Heart left ventricle (tissue), 16 donors: ENCODE measurements at regions not wholly inside any gene's neighbourhood (a gene's known extent, or its start where the extent isn't known, plus 50 kb on each side); places are given as distances from the start of the nearest gene placed in this dataset.

ENCODE experiments used
- ATAC-seq, 4 donors: fragments of 200-7000 bp; cut with Tn5 transposase; one replicate each; pipeline ENCODE4 v1.9.1; 2020 to 2022; ENCODE audit warnings: moderate library complexity in 4 of 4, mild to moderate bottlenecking in 3 of 4, moderate number of reproducible peaks in 1 of 4
- DNase-seq, 5 donors: peaks; one replicate each; pipeline ENCODE4 v3.0.0-alpha.2; 2020
- H3K27ac ChIP-seq, 12 donors: fragments of 200-600 bp; sonication (generic) in 4 of 12; one replicate each; pipeline versions ENCODE4 v1.5.0 to v1.8.0; 2016 to 2022; ENCODE audit warnings: mild to moderate bottlenecking in 2 of 12
- H3K27me3 ChIP-seq, 9 donors: fragments of 200-600 bp; sonication (generic) in 2 of 9; one replicate each; pipeline versions ENCODE4 v1.5.1 to v1.8.0; 2016 to 2022; ENCODE audit warnings: mild to moderate bottlenecking in 3 of 9
- H3K36me3 ChIP-seq, 9 donors: fragments of 200-600 bp; sonication (generic) in 2 of 9; one replicate each; pipeline versions ENCODE4 v1.5.0 to v1.8.0; 2018 to 2022; ENCODE audit warnings: mild to moderate bottlenecking in 2 of 9
- H3K4me1 ChIP-seq, 12 donors: fragments of 200-600 bp; sonication (generic) in 4 of 12; one replicate each; pipeline versions ENCODE4 v1.5.0 to v1.8.0; 2016 to 2022; ENCODE audit warnings: mild to moderate bottlenecking in 3 of 12
- H3K4me3 ChIP-seq, 12 donors: fragments of 200-600 bp; sonication (generic) in 4 of 12; one replicate each; pipeline versions ENCODE4 v1.5.0 to v1.8.0; 2017 to 2022; ENCODE audit warnings: mild to moderate bottlenecking in 9 of 12, moderate library complexity in 4 of 12
- H3K9me3 ChIP-seq, 12 donors: fragments of 200-600 bp; sonication (generic) in 4 of 12; one replicate each; pipeline versions ENCODE4 v1.5.0 to v1.8.0; 2016 to 2022; ENCODE audit warnings: mild to moderate bottlenecking in 1 of 12
- POLR2A ChIP-seq, 2 donors: fragments of 450-650 bp; IDR thresholded peaks; one replicate each; pipeline ENCODE4 v1.6.1; 2017; ENCODE audit warnings: antibody characterized with exemption in 2 of 2, mild to moderate bottlenecking in 2 of 2, moderate library complexity in 2 of 2
- WGBS, 4 donors: extraction: QIAGEN DNeasy Blood & Tissue Kit in 2 of 4; methylation state at CpG; one replicate each; pipeline versions ENCODE4 v1.1.5 to v1.1.7; 2013 to 2018; 5-methylcytosine and 5-hydroxymethylcytosine counted together
- intact Hi-C, 10 donors: fragments of 100-400 bp; cut with DNase I; formaldehyde crosslinking; loops; one replicate each; pipeline versions ENCODE4 v1.11.1 to v1.14.2; 2022
- TF ChIP-seq, protein P1 (sequence below), 12 donors: fragments of 200-600 bp; sonication (generic) in 4 of 12; IDR thresholded peaks; one replicate each; pipeline versions ENCODE4 v1.5.0 to v1.8.0; 2018 to 2022; ENCODE audit warnings: antibody characterized with exemption in 12 of 12, mild to moderate bottlenecking in 5 of 12
- donor health status: ischemic (EF 13 %, LVEDD 7.1; RV severe dilation, severe dysfunction).
- donor health status: healthy with polysubstance abuse.
- donor health status: DM: no; HTN: yes; CAD: no.
- donor health status: DM: no; HTN: no; CAD: no.
- donor health status: ischemic (EF 25% LVEDD 6.9; RV normal size, moderate dysfunction).
- donor health status: ischemic (EF 25% LVEDD 5.7; RV mildly dilated, moderate dysfunction).
- donor health status: healthy.
- donor health status: DM: yes; HTN: yes; CAD: no.
- donor health status: ischemic (EF 35%, LVEDD 5.7; RV mildly dilated, moderate dysfunction).
- donor health status: nonischemic (EF 11% LVEDD 7.7; RV severe dilation, severe dysfunction).
- donor health status: DM: yes; HTN: yes; CAD: no.
- donor health status: PGD.
- donor health status: ischemic (EF 29% LVEDD 5.4; RV normal size, mild dysfunction).
- donor health status: nonischemic (EF 23%, LVEDD 6.1; RV moderate dilation, normal function).

GRCh38 chr12:5096241-5096924 is 52.7 kb downstream of the KCNA5 start:
- ATAC-seq: peak in 2 of 4 donors; percentile 24 to 49
- WGBS, 4 donors: 64 to 84% (median 75%) methylated on average over 7 to 8 of the region's 8 CpGs
- Histone ChIP-seq H3K4me1 (peaks cover 0 to 2% (median 0%) of the 10 kb centered on the region in 12 donors), H3K27me3 (peaks cover 0 to 21% (median 0%) of the 10 kb centered on the region in 9 donors), H3K4me3 (no peak overlapping the region), H3K36me3 (no peaks in the 10 kb centered on the region), H3K9me3 (no peaks in the 10 kb centered on the region), H3K27ac (no peak overlapping the region)
- no peak for DNase-seq
- no peak for TF ChIP-seq POLR2A (IDR thresholded peaks at IDR 0.05)
- TF ChIP-seq, protein P1, sequence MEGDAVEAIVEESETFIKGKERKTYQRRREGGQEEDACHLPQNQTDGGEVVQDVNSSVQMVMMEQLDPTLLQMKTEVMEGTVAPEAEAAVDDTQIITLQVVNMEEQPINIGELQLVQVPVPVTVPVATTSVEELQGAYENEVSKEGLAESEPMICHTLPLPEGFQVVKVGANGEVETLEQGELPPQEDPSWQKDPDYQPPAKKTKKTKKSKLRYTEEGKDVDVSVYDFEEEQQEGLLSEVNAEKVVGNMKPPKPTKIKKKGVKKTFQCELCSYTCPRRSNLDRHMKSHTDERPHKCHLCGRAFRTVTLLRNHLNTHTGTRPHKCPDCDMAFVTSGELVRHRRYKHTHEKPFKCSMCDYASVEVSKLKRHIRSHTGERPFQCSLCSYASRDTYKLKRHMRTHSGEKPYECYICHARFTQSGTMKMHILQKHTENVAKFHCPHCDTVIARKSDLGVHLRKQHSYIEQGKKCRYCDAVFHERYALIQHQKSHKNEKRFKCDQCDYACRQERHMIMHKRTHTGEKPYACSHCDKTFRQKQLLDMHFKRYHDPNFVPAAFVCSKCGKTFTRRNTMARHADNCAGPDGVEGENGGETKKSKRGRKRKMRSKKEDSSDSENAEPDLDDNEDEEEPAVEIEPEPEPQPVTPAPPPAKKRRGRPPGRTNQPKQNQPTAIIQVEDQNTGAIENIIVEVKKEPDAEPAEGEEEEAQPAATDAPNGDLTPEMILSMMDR (IDR thresholded peaks at IDR 0.05): peak in 2 of 12 donors; percentile 9 to 12
- intact Hi-C loops: loop anchor here in 5 of 10 donors (2.0 to 10.0 kb wide), 4 partner anchors 346 to 938 kb away; no protein-coding TSS in a partner anchor

GRCh38 chr12:5097786-5098185 is 54.1 kb downstream of the KCNA5 start:
- intact Hi-C loops: loop anchor here in 5 of 10 donors (2.0 to 10.0 kb wide), 4 partner anchors 345 to 937 kb away; no protein-coding TSS in a partner anchor
- WGBS, 4 donors: 78 to 90% (median 83%) methylated on average over 5 to 6 of the region's 6 CpGs
- no peak for ATAC-seq
- DNase-seq: no peak
- Histone ChIP-seq H3K36me3 (no peaks in the 10 kb centered on the region), H3K4me3 (no peak overlapping the region), H3K9me3 (no peaks in the 10 kb centered on the region), H3K27me3 (peaks cover 0 to 21% (median 0%) of the 10 kb centered on the region in 9 donors), H3K4me1 (peaks cover 0 to 2% (median 0%) of the 10 kb centered on the region in 12 donors), H3K27ac (no peak overlapping the region)
- TF ChIP-seq POLR2A (IDR thresholded peaks at IDR 0.05): no peak
- TF ChIP-seq, protein P1 (IDR thresholded peaks at IDR 0.05): no peak

- no peaks in the 10 kb centered on the region for H3K9me3 ChIP-seq
- no peak overlapping the region for H3K27ac ChIP-seq
- TF ChIP-seq POLR2A (IDR thresholded peaks at IDR 0.05): no peak
- TF ChIP-seq, protein P1 (IDR thresholded peaks at IDR 0.05): no peak
- WGBS, 4 donors: 92 to 96% (median 93%) methylated on average over 13 of the region's 13 CpGs
- H3K4me1 ChIP-seq: peaks cover 0 to 2% (median 0%) of the 10 kb centered on the region in 12 donors
- DNase-seq (no peak), ATAC-seq (no peak)
- no peak overlapping the region for H3K4me3 ChIP-seq
- H3K27me3 ChIP-seq: peaks cover 0 to 21% (median 0%) of the 10 kb centered on the region in 9 donors
- intact Hi-C loops: loop anchor here in 5 of 10 donors (5.0 to 10.0 kb wide), 3 partner anchors 343 to 936 kb away; no protein-coding TSS in a partner anchor
- no peaks in the 10 kb centered on the region for H3K36me3 ChIP-seq
These were observed 55.5 kb downstream of the KCNA5 start for GRCh38 chr12:5099136-5099535.

GRCh38 chr12:5099591-5099990 is 55.9 kb downstream of the KCNA5 start:
- H3K27me3 ChIP-seq: peaks cover 0 to 21% (median 0%) of the 10 kb centered on the region in 9 donors
- no peak for ATAC-seq
- WGBS, 4 donors: 71 to 79% (median 74%) methylated on average over 7 of the region's 7 CpGs
- peaks cover 0 to 7% (median 0%) of the 10 kb centered on the region in 12 donors for H3K4me1 ChIP-seq
- TF ChIP-seq, protein P1 (IDR thresholded peaks at IDR 0.05): no peak
- TF ChIP-seq POLR2A (IDR thresholded peaks at IDR 0.05): no peak
- H3K27ac ChIP-seq: no peak overlapping the region
- intact Hi-C loops: loop anchor here in 5 of 10 donors (5.0 to 10.0 kb wide), 3 partner anchors 343 to 935 kb away; no protein-coding TSS in a partner anchor
- no peaks in the 10 kb centered on the region for H3K9me3 ChIP-seq
- no peaks in the 10 kb centered on the region for H3K36me3 ChIP-seq
- no peak for DNase-seq
- no peak overlapping the region for H3K4me3 ChIP-seq
